HCEC 1CT (cell line): ENCODE measurements at regions not wholly inside any gene's neighbourhood (a gene's known extent, or its start where the extent isn't known, plus 50 kb on each side); places are given as distances from the start of the nearest gene placed in this dataset.
"Not testable (repeated sequence)": the region's sequence is repeated elsewhere in the genome, so short reads cannot be mapped to it uniquely, and the experiment has no call there.

Source experiments
- DNase-seq: peaks from one replicate; pipeline ENCODE4 v3.0.0-alpha.2; 2017

- DNase-seq: no peak
Measured at GRCh38 chr5:56685503-56686217, 129.7 kb upstream of the MAP3K1 start.

DNA sequence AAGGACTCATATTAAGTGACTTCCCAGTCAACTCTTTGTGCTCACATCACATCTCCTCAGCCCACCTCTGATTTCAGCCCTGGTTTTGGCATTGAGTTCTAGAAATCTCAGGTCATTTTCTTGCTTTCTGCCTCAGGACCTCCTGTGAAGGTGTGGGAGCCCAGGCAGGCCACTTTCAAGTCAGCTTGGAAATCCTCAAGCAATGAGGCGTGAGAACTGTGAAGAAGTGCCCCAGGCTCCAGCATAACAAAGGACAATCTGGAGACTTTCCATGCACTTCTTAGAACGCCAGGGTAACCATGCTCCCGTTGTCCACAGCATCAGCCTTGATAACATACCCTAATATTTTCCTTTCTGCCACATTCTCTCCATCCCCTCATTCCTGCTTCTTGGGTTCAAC, 131.2 kb upstream of the MAP3K1 start:
- no peak for DNase-seq

GRCh38 chr5:56683733-56684132, 131.6 kb upstream of the MAP3K1 start:
- no peak for DNase-seq

DNA sequence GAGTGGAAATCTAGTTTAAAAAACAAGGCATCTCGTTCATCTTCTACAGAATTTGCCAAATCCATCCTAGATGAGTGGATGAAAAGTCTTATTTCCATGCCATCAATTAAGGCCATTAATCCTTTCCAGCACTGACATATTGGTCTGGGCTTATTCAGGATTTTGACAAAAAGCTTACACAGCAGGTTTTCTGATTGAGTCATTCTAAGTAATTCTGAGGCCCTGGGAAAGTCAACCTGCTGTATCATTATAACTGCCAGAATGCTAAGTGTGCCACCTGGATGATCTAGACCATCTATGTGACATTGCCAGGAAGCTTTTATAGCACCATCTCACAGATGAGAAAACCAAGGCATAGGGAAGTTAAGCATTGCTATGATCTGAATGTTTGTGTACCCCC, 132.1 kb upstream of the MAP3K1 start:
- DNase-seq: no peak

DNA sequence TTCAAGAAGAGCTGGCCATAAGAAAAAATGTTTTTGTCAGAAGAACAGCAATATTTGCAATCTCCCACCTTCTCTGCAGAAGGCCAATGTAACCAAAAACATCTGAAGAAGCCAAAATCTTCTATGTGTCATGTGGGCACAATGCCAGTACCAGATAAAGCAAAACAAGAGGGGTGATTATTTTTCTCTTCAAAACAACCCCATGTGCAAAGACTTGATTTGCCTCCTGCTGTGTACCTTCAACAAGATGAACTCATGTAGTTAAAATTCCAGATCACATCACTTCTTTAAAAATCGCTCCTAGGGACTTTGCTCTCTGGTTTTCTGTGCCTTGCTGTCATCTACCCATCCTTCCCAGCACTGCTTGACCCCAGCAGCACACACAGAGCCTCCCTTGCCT, 134.0 kb upstream of the MAP3K1 start:
- no peak for DNase-seq

- no peak for DNase-seq
Measured at GRCh38 chr5:56680731-56681130, 134.6 kb upstream of the MAP3K1 start.

GRCh38 chr5:56677690-56678305, 137.6 kb upstream of the MAP3K1 start:
- DNase-seq: no peak

GRCh38 chr5:56676091-56676768, 139.1 kb upstream of the MAP3K1 start:
- DNase-seq: no peak

- no peak for DNase-seq
Measured at GRCh38 chr5:56674441-56674840, 140.9 kb upstream of the MAP3K1 start.

GRCh38 chr5:56673171-56673570, 142.2 kb upstream of the MAP3K1 start:
- DNase-seq: no peak

DNA sequence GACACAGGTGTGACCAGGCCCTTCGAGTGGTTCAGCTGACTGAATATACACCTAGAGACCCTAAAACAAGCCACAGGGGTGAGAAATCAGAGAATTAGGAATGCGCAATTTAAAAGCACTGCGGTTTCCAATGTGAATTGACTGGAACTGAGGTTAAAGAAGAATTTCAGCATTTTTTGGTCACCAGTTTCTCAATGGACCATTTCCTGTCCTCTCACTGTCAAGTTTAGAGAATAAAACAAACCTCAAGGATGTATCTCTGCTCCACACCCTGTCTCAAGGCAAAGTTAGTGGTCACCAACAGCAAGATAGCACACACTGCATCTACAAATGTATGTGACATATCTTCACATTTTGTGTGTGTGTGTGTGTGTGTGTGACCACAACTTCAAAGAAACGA, 143.8 kb upstream of the MAP3K1 start:
- DNase-seq: no peak

DNA sequence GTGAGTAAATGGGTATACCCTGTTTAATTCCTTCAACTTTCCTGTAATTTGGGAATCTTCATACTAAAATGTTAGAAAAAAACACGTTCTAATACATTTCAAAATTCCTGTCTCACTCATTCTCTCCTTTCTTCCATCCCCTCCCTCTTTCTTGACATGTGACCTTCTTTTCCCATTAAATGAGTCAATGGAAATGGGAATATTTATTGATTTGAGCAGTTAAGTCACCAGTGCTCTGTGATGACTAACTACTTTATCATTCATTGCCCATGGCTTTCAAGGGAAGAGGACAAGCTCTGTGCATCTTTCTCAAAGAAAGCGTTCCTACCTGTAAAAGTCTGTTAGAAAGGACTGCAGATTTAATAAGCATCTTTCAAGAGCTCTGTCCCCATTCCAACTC, 144.4 kb upstream of the MAP3K1 start:
- DNase-seq: no peak

DNA sequence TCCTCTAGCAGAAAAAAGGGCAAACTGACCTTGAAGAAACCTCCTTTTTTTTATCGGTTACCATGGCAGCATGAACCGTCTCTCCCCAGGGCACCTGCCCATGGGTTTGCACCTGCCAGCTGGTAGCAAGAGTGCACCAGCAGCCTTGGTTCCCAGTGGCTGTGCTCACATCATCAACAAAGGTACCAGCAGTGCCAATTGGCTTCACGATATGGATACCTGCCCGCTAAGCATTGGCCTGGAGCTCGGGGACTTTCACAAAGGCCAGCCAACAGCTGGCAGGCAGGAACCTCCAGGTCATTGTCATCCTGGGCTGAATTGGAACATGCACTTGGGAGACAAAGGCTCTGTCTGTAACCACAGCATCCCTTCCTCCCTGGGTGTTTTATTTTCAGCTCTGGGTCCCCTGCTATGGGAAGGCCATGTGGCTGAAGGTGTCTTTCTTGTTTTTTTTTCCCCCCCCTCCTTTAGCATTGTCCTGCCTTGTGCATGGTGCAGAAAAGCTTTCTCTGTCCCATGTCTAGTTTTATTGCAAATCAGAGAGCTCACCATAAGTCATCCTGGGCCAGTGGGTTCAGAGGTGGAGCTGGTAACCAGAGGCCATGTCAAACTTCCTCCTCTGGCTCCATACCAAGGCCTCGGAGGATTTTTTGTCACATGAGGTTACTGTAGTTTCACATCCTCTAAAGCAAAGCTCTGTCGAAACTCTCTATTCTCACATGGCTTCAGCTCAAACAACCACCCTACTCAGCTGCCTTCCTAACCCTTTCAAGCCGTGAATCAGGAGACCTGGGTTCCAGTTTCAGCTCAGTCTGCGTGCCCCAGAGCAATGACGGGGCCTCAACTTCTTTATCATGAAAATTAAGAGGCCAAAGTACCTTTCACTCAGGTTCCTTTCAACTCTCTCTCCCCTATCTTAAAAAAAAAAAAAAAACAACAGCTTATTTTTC, 145.5 kb upstream of the MAP3K1 start:
- no peak for DNase-seq

DNA sequence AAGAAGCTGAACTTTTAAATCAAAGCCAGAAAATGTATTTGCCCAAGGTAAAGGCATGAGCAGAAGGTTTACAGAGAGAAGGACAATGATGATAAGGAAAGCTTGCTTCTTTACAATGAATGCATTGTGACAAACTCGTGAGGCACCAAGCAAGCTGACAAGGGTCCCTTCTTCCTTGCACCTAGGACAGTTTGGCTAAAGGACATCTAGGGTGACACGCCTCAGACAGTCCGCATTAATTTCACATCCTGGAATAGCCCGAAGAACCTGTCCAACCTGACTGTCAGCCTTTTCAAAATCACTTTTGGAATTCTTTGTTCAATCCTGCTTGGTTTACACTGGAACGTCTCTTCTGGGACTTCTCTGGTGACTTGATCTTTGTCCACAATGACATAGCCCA, 146.4 kb upstream of the MAP3K1 start:
- no peak for DNase-seq

DNA sequence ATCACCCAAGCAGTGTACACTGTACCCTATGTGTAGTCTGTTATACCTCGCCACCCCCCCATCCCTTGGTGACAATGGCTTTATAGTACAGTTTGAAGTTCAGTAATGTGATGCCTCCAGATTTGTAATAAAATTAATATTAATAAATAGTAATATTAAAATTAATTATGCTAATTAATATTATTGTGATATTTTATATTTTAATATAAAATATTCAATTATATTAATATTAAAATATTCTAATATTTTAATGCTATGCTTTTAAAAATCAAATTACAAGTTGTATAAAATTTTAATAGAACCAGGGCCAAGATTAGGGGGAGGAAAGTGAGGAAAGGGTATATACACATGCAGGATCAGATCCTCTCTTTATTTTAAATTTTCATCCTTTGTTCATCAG, 147.7 kb upstream of the MAP3K1 start:
- DNase-seq: no peak

DNA sequence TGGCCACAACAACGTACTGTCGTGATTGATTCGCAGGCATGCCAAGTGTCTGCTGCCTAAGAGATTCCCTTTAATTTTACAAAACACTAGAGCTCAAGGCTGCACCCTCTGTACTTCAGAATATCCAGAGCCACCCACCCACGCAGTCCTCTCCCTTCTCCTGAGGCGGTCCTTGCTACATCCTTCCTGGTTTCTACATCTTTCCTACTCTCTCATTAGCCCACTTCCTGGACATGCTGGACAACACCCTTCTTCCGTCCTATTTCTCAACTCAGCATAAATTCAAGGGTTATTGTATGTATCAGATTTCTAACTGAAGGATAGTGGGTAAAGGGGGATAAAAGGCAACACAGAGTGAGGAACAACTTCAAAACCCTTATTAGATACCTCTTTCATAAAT, 148.4 kb upstream of the MAP3K1 start:
- no peak for DNase-seq

GRCh38 chr5:56665117-56665516, 150.2 kb upstream of the MAP3K1 start:
- not testable (repeated sequence) for DNase-seq

GRCh38 chr5:56664025-56664424, 151.3 kb upstream of the MAP3K1 start:
- no peak for DNase-seq

- DNase-seq: no peak
Measured at GRCh38 chr5:56663523-56663922, 151.8 kb upstream of the MAP3K1 start.

- no peak for DNase-seq
Measured at GRCh38 chr5:56662893-56663292, 152.5 kb upstream of the MAP3K1 start.

DNA sequence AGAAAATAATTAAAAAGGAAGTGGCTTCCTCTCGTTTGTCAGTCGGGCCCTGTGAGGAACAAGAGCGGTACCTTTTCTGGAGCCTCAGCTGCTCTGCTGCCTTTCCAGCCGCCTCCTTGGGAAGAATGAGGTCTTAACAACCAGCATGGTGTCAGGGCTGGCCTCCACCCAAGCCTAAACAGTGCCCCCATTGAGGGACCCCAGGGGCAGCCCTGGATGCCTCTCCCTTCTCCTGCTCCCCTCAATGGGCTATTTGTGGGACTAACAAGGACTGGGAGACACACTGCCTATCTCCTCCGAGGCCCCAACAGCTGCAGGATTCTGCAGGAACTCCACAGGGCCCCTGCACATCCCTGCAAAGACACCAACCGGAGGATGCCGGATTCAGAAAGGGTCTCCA, 155.4 kb upstream of the MAP3K1 start:
- DNase-seq: no peak

GRCh38 chr5:56658972-56659371, 156.4 kb upstream of the MAP3K1 start:
- no peak for DNase-seq
